GM20000 (cell line): ENCODE measurements at regions not wholly inside any gene's neighbourhood (a gene's known extent, or its start where the extent isn't known, plus 50 kb on each side); places are given as distances from the start of the nearest gene placed in this dataset.

Source experiments
- DNase-seq: peaks from one replicate; pipeline ENCODE4 v3.0.0; 2012; ENCODE audit warnings: low spot score
- CTCF ChIP-seq: IDR thresholded peaks from 2 replicates; pipeline ENCODE4 v1.5.1; 2012; ENCODE audit warnings: mild to moderate bottlenecking, control low read depth; ENCODE audit errors: extremely low read depth, missing control alignments

DNA sequence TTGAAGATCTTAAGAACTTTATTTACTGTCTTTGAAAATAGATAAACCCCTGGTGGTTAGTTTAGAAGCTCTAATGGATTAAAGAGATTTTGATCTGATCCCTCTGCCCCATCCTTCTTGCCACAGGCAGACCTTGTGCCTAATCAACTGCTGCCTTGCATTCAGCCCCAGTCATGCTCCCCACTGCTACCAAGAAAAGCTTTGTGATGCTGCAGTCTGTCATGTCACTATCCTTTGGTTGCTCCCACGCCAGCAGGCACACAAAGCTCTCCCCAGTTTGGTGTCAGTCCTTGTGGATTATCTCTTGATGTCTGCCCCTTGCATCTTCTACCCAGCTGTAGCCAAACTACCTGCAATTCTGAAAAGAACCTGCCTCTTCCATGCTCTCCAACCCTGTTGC is 112.2 kb downstream of the MTNR1B start:
- no peak for TF ChIP-seq CTCF

GRCh38 chr11:93082900-93083299 is 113.4 kb downstream of the MTNR1B start:
- DNase-seq = no peak
- TF ChIP-seq CTCF = no peak

More for the DNA sequence above, 112.2 kb downstream of the MTNR1B start:
- DNase-seq = no peak

DNA sequence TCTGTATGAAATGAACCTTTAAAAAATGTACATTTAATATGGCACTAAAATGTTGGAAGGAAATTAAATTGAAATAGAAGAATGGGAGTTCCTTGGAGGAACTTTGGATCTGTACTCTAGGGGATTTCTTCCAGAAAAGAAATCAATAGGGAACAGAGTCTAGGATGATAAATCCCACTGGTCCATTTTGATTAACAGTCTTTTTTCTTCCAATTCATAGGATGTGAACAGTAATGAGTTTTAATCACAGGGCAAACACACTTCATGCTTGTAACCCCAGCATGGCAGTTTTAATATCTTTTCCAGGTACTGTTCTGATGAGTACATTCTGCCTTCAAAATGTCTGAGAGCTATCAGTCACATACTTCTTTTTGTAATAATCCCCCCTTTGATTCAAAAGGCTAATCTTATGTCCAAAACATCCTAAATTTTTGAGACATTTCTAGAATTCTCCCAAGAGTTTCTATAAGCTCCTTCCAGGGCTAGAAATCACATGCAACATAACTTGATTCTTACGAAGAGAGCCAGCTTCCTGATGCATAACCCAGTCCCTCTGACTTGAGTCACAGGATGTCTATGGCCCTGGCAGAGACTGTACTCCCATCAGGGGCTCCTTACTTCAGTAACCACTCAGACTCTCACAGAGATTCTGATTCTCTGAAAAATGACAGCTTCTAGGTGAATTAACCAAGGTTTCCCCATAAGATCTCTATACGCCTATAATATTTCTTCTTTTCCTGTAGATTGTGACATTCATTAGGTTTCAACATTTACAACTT is 112.9 kb downstream of the SLC36A4 start:
- DNase-seq = no peak
- no peak for TF ChIP-seq CTCF

DNA sequence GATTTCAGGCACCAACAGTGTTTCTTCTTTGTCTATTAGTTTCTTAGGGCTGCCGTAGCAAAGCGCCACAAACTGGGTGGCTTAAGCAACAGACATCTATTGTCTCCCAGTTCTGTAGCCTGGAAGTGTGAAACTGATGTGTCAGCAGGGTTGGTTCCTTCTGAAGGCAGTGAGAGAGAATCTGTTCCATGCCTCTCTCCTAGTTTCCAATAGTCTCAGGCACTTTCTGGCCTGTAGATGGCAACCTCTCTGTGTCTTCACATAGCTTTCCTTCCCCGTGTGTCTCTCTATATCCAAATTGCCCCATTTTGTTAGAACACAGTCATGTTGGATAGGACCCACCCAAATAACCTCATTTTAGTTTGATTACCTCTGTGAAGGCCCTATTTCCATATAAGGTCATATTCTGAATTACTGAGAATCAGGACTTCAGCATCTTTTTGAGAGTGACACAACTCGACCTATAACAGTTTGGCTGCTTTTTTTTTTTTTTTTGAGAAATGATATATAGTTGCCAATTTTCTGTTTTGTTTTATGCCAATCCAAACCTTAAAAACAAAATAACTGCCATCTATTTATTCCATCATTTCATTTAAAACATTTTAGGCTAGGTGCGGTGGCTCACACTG is 108.2 kb downstream of the SLC36A4 start:
- peak; percentile 36 for TF ChIP-seq CTCF
- DNase-seq = no peak
